ENCODE measurements at regions not wholly inside any gene's neighbourhood (a gene's known extent, or its start where the extent isn't known, plus 50 kb on each side); places are given as distances from the start of the nearest gene placed in this dataset.

DNA sequence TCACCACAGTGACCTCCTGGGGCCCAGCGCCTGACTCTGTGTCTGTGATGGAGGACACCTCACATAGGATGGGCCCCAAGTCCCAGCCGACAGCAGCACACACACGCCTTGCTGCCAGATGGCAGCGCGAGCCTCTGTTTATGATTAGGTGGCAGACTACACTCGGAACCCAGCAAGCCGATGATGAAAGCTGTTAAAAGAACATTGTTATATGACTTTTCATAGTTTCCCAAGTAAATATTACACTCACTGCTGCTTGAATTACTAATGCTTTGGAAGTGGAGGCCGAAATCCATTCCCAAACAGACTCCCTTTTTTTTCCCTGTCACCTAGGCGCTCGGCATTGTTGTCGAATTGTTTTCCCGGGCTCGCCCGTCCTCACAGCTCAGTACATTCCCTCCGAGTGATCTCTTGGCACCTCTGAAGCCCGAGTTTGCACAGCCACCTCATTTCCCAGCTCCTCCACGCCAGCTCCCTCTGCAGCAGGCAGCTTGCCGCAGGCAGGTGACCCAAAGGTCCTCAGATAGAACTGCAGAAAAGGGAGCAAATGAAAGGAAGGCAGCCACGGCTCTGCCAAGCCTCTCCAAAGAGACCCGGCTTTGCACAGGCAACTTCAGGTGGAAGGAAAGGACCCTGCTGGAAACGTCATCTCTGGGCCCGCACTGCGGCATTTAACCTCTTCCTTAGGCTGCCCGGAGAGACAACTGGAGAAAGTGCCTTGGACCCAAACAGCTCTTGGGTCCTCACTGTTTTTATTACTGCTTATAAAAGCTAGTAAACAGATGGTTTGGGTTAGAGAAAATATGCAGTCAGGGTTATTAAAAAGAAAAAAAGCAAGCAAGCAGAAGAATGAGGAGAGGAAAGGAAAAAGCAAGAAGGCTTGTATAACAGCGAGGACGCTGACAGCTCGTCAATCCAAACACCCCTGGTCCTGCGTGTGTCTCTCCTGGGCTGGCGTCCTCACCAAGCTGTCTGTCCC lies 72.2 kb upstream of the SLC25A33 start:
- TF ChIP-seq, protein P1, sequence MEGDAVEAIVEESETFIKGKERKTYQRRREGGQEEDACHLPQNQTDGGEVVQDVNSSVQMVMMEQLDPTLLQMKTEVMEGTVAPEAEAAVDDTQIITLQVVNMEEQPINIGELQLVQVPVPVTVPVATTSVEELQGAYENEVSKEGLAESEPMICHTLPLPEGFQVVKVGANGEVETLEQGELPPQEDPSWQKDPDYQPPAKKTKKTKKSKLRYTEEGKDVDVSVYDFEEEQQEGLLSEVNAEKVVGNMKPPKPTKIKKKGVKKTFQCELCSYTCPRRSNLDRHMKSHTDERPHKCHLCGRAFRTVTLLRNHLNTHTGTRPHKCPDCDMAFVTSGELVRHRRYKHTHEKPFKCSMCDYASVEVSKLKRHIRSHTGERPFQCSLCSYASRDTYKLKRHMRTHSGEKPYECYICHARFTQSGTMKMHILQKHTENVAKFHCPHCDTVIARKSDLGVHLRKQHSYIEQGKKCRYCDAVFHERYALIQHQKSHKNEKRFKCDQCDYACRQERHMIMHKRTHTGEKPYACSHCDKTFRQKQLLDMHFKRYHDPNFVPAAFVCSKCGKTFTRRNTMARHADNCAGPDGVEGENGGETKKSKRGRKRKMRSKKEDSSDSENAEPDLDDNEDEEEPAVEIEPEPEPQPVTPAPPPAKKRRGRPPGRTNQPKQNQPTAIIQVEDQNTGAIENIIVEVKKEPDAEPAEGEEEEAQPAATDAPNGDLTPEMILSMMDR (IDR thresholded peaks at IDR 0.05), result no peak
- TF ChIP-seq POLR2A (IDR thresholded peaks at IDR 0.05), result no peak
- no peak for TF ChIP-seq EP300 (IDR thresholded peaks at IDR 0.05; ENCODE audit: low read depth)
